ENCODE measurements at regions not wholly inside any gene's neighbourhood (a gene's known extent, or its start where the extent isn't known, plus 50 kb on each side); places are given as distances from the start of the nearest gene placed in this dataset.
"Not testable (repeated sequence)": the region's sequence is repeated elsewhere in the genome, so short reads cannot be mapped to it uniquely, and the experiment has no call there.

- no peak overlapping the region for H3K27ac Mint-ChIP-seq
- H3K4me1 Mint-ChIP-seq, result no peaks in the 10 kb centered on the region
- H4K20me1 ChIP-seq (ENCODE audit: control insufficient read depth, insufficient read depth, low read length, poor library complexity, severe bottlenecking), result no peaks in the 10 kb centered on the region
- no peak overlapping the region for H3K27ac ChIP-seq (ENCODE audit: low read length in 2 of 2)
- ATAC-seq (ENCODE audit: low read depth) (no peak), DNase-seq (no peak)
- H3K9me3 Mint-ChIP-seq (ENCODE audit: insufficient read depth), result no peaks in the 10 kb centered on the region
- H3K27me3 Mint-ChIP-seq, result no peaks in the 10 kb centered on the region
- WGBS (ENCODE audit: insufficient coverage), result 17% methylated on average over 1 of the region's 2 CpGs
- no peak overlapping the region for H3K4me3 Mint-ChIP-seq
- TF ChIP-seq EZH2 (IDR thresholded peaks at IDR 0.05; ENCODE audit: borderline replicate concordance, insufficient read depth, low read depth, low read length, poor library complexity, severe bottlenecking) (no peak), CTCF (IDR thresholded peaks at IDR 0.05) (no peak)
- no peak overlapping the region for H2AFZ ChIP-seq (ENCODE audit: insufficient read depth, low read depth, low read length, poor library complexity, severe bottlenecking)
- H3K4me3 ChIP-seq (ENCODE audit: control extremely low read depth in 1 of 5, extremely low read depth in 1 of 5, insufficient read depth in 1 of 5, low read depth in 2 of 5, low read length in 4 of 5), result no peak overlapping the region
- ChIA-PET CTCF (no interaction called here), POLR2A (no interaction called here)
- H3K4me1 ChIP-seq (ENCODE audit: control insufficient read depth in 2 of 2, insufficient read depth in 2 of 2, low read length in 2 of 2), result no peaks in the 10 kb centered on the region
- intact Hi-C loops (cut with micrococcal nuclease), result no loop called here
- H3K9me3 ChIP-seq (ENCODE audit: control extremely low read depth in 1 of 3, control insufficient read depth in 2 of 3, insufficient read depth in 1 of 3, low read length in 2 of 3), result peaks cover 0 to 4% (median 1%) of the 10 kb centered on the region in 3 donors
- H3K9ac ChIP-seq (ENCODE audit: low read length), result no peak overlapping the region
- H3K36me3 ChIP-seq (replicated peaks in 1 of 2; ENCODE audit: control extremely low read depth in 1 of 2, control insufficient read depth in 1 of 2, extremely low read depth in 1 of 2, insufficient read depth in 2 of 2, low read length in 1 of 2), result no peaks in the 10 kb centered on the region
- H3K79me2 ChIP-seq (ENCODE audit: control insufficient read depth, insufficient read depth, low read length), result no peaks in the 10 kb centered on the region
- no peaks in the 10 kb centered on the region for H3K27me3 ChIP-seq (replicated peaks in 1 of 4; ENCODE audit: control extremely low read depth in 1 of 4, control insufficient read depth in 3 of 4, insufficient read depth in 4 of 4, low read length in 3 of 4)
- no peak overlapping the region for H3K4me2 ChIP-seq (replicated peaks; ENCODE audit: low read depth, low read length, poor library complexity, severe bottlenecking)
Observed at GRCh38 chr21:28568692-28569091, 424.0 kb downstream of the LTN1 start.

GRCh38 chr21:28563933-28564332, 428.7 kb downstream of the LTN1 start:
- H3K9ac ChIP-seq (ENCODE audit: low read length); H3K4me1 Mint-ChIP-seq; H3K27ac ChIP-seq (ENCODE audit: low read length in 2 of 2); CTCF ChIA-PET; intact Hi-C loops (cut with micrococcal nuclease); DNase-seq; H3K4me1 ChIP-seq (ENCODE audit: control insufficient read depth in 2 of 2, insufficient read depth in 2 of 2, low read length in 2 of 2); H3K4me3 ChIP-seq (ENCODE audit: control extremely low read depth in 1 of 5, extremely low read depth in 1 of 5, insufficient read depth in 1 of 5, low read depth in 2 of 5, low read length in 4 of 5); H2AFZ ChIP-seq (ENCODE audit: insufficient read depth, low read depth, low read length, poor library complexity, severe bottlenecking); H3K9me3 ChIP-seq (ENCODE audit: control extremely low read depth in 1 of 3, control insufficient read depth in 2 of 3, insufficient read depth in 1 of 3, low read length in 2 of 3); H3K27me3 ChIP-seq (replicated peaks in 1 of 4; ENCODE audit: control extremely low read depth in 1 of 4, control insufficient read depth in 3 of 4, insufficient read depth in 4 of 4, low read length in 3 of 4); H3K4me2 ChIP-seq (replicated peaks; ENCODE audit: low read depth, low read length, poor library complexity, severe bottlenecking); H3K27ac Mint-ChIP-seq; H3K36me3 ChIP-seq (replicated peaks in 1 of 2; ENCODE audit: control extremely low read depth in 1 of 2, control insufficient read depth in 1 of 2, extremely low read depth in 1 of 2, insufficient read depth in 2 of 2, low read length in 1 of 2); H3K4me3 Mint-ChIP-seq; H3K27me3 Mint-ChIP-seq; POLR2A ChIA-PET; H3K9me3 Mint-ChIP-seq (ENCODE audit: insufficient read depth); H3K79me2 ChIP-seq (ENCODE audit: control insufficient read depth, insufficient read depth, low read length); ATAC-seq (ENCODE audit: low read depth); H4K20me1 ChIP-seq (ENCODE audit: control insufficient read depth, insufficient read depth, low read length, poor library complexity, severe bottlenecking): not testable (repeated sequence)
- no CpG with 5 or more reads among the region's 18 CpGs for WGBS (ENCODE audit: insufficient coverage)
